NB4 (cell line): ENCODE measurements at regions not wholly inside any gene's neighbourhood (a gene's known extent, or its start where the extent isn't known, plus 50 kb on each side); places are given as distances from the start of the nearest gene placed in this dataset.
"Not testable (repeated sequence)": the region's sequence is repeated elsewhere in the genome, so short reads cannot be mapped to it uniquely, and the experiment has no call there.

ENCODE experiments used
- CTCF ChIP-seq: IDR thresholded peaks from one replicate; pipeline ENCODE4 v1.5.1; 2012; ENCODE audit warnings: low read depth, low read length
- MAX ChIP-seq: IDR thresholded peaks from 2 replicates; pipeline ENCODE4 v1.6.1; 2011; ENCODE audit warnings: low read depth, low read length
- MYC ChIP-seq: IDR thresholded peaks from 2 replicates; pipeline ENCODE4 v1.6.1; 2011; ENCODE audit warnings: low read depth, low read length
- POLR2A ChIP-seq: IDR thresholded peaks from 2 replicates; pipeline ENCODE4 v1.6.1; 2011; ENCODE audit warnings: mild to moderate bottlenecking; ENCODE audit not compliant: insufficient read length; ENCODE audit errors: extremely low read depth

- not testable (repeated sequence) for TF ChIP-seq CTCF, MYC, POLR2A, MAX
Measured at GRCh38 chr6:11401954-11402353, 135.6 kb upstream of the TMEM170B start.
